C4-2B (cell line): ENCODE measurements at regions not wholly inside any gene's neighbourhood (a gene's known extent, or its start where the extent isn't known, plus 50 kb on each side); places are given as distances from the start of the nearest gene placed in this dataset.

Experiments used
- ZFX ChIP-seq: fragments of 450-650 bp; IDR thresholded peaks from 2 replicates; pipeline ENCODE4 v1.6.1; 2017
- TF ChIP-seq, protein P1 (sequence below): fragments of 450-650 bp; conservative IDR thresholded peaks from 2 replicates; pipeline ENCODE4 v1.5.1; 2017; ENCODE audit warnings: mild to moderate bottlenecking

DNA sequence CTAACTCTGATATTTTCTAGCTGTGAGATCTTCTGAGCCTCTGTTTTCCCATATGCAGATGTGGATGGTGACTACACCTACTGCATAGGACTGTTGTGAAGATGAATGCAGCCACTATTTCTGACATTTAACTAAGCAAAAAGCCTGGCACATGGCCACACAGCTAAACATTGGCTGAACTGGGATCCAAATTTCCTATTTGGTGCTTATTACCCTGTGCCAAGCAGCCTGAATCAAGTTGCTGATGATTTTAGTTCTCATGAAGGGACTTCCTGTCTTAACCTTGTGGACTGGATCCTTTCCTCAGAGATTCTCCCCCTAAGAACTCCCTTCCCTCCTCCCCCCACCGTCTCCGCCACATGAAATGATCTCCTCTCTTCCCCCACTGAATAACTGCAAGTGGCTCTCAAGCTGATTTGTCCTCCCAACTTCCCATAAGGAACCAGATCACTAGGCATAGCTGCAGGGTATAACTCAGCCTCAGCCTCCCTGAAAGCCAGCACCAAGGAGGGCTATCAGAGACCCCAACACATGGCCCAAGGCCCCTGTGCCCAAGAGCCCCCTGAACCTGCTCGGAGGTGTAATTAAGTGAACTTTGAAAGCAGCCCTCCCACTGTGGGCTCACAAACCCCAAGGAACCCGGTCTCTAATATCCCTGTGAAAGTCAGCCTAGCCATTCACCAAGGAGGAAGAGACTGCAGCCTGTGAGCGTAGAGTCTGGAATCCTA is 55.7 kb downstream of the MAFB start:
- TF ChIP-seq, protein P1, sequence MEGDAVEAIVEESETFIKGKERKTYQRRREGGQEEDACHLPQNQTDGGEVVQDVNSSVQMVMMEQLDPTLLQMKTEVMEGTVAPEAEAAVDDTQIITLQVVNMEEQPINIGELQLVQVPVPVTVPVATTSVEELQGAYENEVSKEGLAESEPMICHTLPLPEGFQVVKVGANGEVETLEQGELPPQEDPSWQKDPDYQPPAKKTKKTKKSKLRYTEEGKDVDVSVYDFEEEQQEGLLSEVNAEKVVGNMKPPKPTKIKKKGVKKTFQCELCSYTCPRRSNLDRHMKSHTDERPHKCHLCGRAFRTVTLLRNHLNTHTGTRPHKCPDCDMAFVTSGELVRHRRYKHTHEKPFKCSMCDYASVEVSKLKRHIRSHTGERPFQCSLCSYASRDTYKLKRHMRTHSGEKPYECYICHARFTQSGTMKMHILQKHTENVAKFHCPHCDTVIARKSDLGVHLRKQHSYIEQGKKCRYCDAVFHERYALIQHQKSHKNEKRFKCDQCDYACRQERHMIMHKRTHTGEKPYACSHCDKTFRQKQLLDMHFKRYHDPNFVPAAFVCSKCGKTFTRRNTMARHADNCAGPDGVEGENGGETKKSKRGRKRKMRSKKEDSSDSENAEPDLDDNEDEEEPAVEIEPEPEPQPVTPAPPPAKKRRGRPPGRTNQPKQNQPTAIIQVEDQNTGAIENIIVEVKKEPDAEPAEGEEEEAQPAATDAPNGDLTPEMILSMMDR, result no peak
- TF ChIP-seq ZFX, result no peak
